Smooth muscle cell (in vitro differentiated cells): ENCODE measurements at regions not wholly inside any gene's neighbourhood (a gene's known extent, or its start where the extent isn't known, plus 50 kb on each side); places are given as distances from the start of the nearest gene placed in this dataset.

Experiments
- DNase-seq: peaks from one replicate; lab custom pipeline; 2025; ENCODE audit not compliant: unreplicated experiment; lab: John Stamatoyannopoulos, UW
- H2AFZ ChIP-seq: fragments of 200-600 bp; sonication (generic); 2 replicates; pipeline ENCODE4 v1.6.0; 2016; ENCODE audit warnings: antibody characterized with exemption, low read depth, mild to moderate bottlenecking
- H3F3A ChIP-seq: fragments of 200-600 bp; sonication (generic); 2 replicates; pipeline ENCODE4 v1.6.0; 2017; ENCODE audit warnings: antibody characterized with exemption, low read depth
- H3K27ac ChIP-seq: fragments of 200-600 bp; sonication (generic); 2 replicates; pipeline ENCODE4 v1.5.1; 2016; ENCODE audit warnings: low read depth, mild to moderate bottlenecking
- H3K27me3 ChIP-seq: fragments of 200-600 bp; sonication (generic); 2 replicates; pipeline ENCODE4 v1.6.1; 2016; ENCODE audit warnings: low read depth, mild to moderate bottlenecking
- H3K36me3 ChIP-seq: fragments of 200-600 bp; sonication (generic); 2 replicates; pipeline ENCODE4 v1.5.1; 2016; ENCODE audit warnings: low read depth
- H3K4me1 ChIP-seq: fragments of 200-600 bp; sonication (generic); 2 replicates; pipeline ENCODE4 v1.5.1; 2016; ENCODE audit warnings: low read depth
- H3K4me2 ChIP-seq: fragments of 200-600 bp; sonication (generic); 2 replicates; pipeline ENCODE4 v1.6.0; 2016; ENCODE audit warnings: mild to moderate bottlenecking
- H3K4me3 ChIP-seq: fragments of 200-600 bp; sonication (generic); 2 replicates; pipeline ENCODE4 v1.5.1; 2016; ENCODE audit warnings: mild to moderate bottlenecking
- H3K79me2 ChIP-seq: fragments of 200-600 bp; sonication (generic); 2 replicates; pipeline ENCODE4 v1.6.0; 2016; ENCODE audit warnings: low read depth, mild to moderate bottlenecking
- H3K9ac ChIP-seq: fragments of 200-600 bp; sonication (generic); 2 replicates; pipeline ENCODE4 v1.6.0; 2016; ENCODE audit warnings: low read depth
- H3K9me3 ChIP-seq: fragments of 200-600 bp; sonication (generic); replicated peaks from 2 replicates; pipeline ENCODE4 v1.5.1; 2016; ENCODE audit warnings: low read depth
- H4K20me1 ChIP-seq: fragments of 200-600 bp; sonication (generic); 2 replicates; pipeline ENCODE4 v1.6.0; 2016; ENCODE audit warnings: low read depth
- CTCF ChIP-seq: fragments of 200-600 bp; sonication (generic); IDR thresholded peaks from 2 replicates; pipeline ENCODE4 v1.5.1; 2017; ENCODE audit warnings: borderline replicate concordance, mild to moderate bottlenecking, antibody characterized with exemption; ENCODE audit not compliant: insufficient read depth, poor library complexity, severe bottlenecking
- WGBS: methylation state at CpG from one replicate; pipeline ENCODE4 v1.1.7; 2016; ENCODE audit warnings: low lambda C conversion rate; 5-methylcytosine and 5-hydroxymethylcytosine counted together

- H3K4me3 ChIP-seq = no peak overlapping the region
Observed at GRCh38 chr17:13171790-13172189, 154.0 kb upstream of the ELAC2 start.

DNA sequence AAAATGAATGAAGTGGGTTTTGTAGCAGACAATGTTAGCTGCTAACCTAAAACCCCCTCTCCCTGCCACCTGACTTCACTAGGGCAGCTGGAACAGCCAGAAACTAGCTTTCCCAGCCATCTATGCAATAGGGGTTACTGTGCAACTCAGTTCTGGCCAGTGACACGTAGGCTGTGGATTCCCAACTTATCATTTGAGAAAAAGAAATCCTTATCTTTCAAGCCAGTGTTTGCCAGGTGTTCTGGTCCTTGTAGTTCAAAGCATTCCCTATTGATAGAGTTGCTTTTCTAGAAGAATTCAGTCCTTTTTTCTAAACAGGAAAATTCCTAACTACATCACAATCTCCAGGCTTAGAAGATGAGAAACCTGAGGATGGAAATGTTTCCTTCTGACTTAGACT, 144.5 kb upstream of the ELAC2 start:
- H3K4me3 ChIP-seq = no peak overlapping the region
- H3K79me2 ChIP-seq = no peaks in the 10 kb centered on the region
- H4K20me1 ChIP-seq = no peaks in the 10 kb centered on the region
- 78% methylated on average over 1 of the region's 1 CpG for WGBS
- no peak overlapping the region for H2AFZ ChIP-seq
- no peaks in the 10 kb centered on the region for H3K36me3 ChIP-seq
- peaks cover 6% of the 10 kb centered on the region for H3F3A ChIP-seq
- no peaks in the 10 kb centered on the region for H3K9me3 ChIP-seq
- no peaks in the 10 kb centered on the region for H3K27me3 ChIP-seq
- no peak overlapping the region for H3K4me2 ChIP-seq
- no peak for TF ChIP-seq CTCF
- H3K9ac ChIP-seq = no peak overlapping the region
- no peak for DNase-seq
- H3K27ac ChIP-seq = no peak overlapping the region
- no peaks in the 10 kb centered on the region for H3K4me1 ChIP-seq

More at GRCh38 chr17:13171790-13172189, 154.0 kb upstream of the ELAC2 start:
- WGBS = 96% methylated on average over 1 of the region's 1 CpG
- H3K27ac ChIP-seq = no peak overlapping the region
- H2AFZ ChIP-seq = no peak overlapping the region
- no peak for TF ChIP-seq CTCF
- no peaks in the 10 kb centered on the region for H3F3A ChIP-seq
- H3K4me1 ChIP-seq = no peaks in the 10 kb centered on the region
- no peak overlapping the region for H3K9ac ChIP-seq
- no peak overlapping the region for H3K4me2 ChIP-seq
- no peaks in the 10 kb centered on the region for H3K79me2 ChIP-seq
- no peak for DNase-seq
- H3K27me3 ChIP-seq = no peaks in the 10 kb centered on the region
- H4K20me1 ChIP-seq = no peaks in the 10 kb centered on the region
- peaks cover 22% of the 10 kb centered on the region for H3K9me3 ChIP-seq
- H3K36me3 ChIP-seq = no peaks in the 10 kb centered on the region

- Histone ChIP-seq H3K79me2 (no peaks in the 10 kb centered on the region), H3K4me3 (no peak overlapping the region), H3K4me1 (no peaks in the 10 kb centered on the region), H4K20me1 (no peaks in the 10 kb centered on the region), H2AFZ (no peak overlapping the region), H3K27ac (peak overlapping the region; percentile 62), H3K27me3 (no peaks in the 10 kb centered on the region), H3K9ac (no peak overlapping the region), H3K4me2 (peak overlapping the region; percentile 20), H3K36me3 (no peaks in the 10 kb centered on the region), H3F3A (peaks cover 6% of the 10 kb centered on the region), H3K9me3 (no peaks in the 10 kb centered on the region)
- no peak for DNase-seq
- 82% methylated on average over 2 of the region's 2 CpGs for WGBS
- TF ChIP-seq CTCF = no peak
Observed at GRCh38 chr17:13160790-13161189, 143.0 kb upstream of the ELAC2 start.

DNA sequence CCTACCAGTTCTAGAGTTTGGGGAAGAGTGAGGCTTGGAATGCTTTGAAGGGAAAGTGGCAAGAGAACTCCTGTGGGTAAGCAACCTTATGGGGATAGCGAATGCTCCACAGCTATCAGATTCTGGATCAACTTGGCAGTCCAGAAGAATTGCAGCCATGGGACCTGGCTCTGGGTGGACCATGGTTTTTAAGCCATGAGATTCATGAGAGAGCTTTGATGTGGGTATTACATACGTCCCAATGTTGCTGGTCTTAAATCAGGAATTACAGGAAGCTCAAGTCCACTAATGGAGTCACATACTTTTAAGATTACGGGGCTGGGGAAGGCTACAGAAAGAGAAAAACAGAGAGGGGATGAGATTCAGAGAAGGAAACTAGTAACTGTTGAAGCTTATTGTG, 142.5 kb upstream of the ELAC2 start:
- peak overlapping the region; percentile 62 for H3K27ac ChIP-seq
- H3K27me3 ChIP-seq = no peaks in the 10 kb centered on the region
- H3K4me1 ChIP-seq = no peaks in the 10 kb centered on the region
- no peak for DNase-seq
- no peak for TF ChIP-seq CTCF
- H3K4me2 ChIP-seq = peak overlapping the region; percentile 20
- H3F3A ChIP-seq = peaks cover 6% of the 10 kb centered on the region
- H3K79me2 ChIP-seq = no peaks in the 10 kb centered on the region
- H3K9ac ChIP-seq = no peak overlapping the region
- H2AFZ ChIP-seq = no peak overlapping the region
- H3K36me3 ChIP-seq = no peaks in the 10 kb centered on the region
- no peak overlapping the region for H3K4me3 ChIP-seq
- no peaks in the 10 kb centered on the region for H3K9me3 ChIP-seq
- 8% methylated on average over 3 of the region's 3 CpGs for WGBS
- no peaks in the 10 kb centered on the region for H4K20me1 ChIP-seq
